Breast epithelium (tissue), 3 donors: ENCODE measurements at regions not wholly inside any gene's neighbourhood (a gene's known extent, or its start where the extent isn't known, plus 50 kb on each side); places are given as distances from the start of the nearest gene placed in this dataset.

Experiments used
- CTCF ChIP-seq, 3 donors: fragments of 450-650 bp; IDR thresholded peaks; one replicate each; pipeline ENCODE4 v1.5.1; 2016 to 2017; ENCODE audit warnings: antibody characterized with exemption in 3 of 3, mild to moderate bottlenecking in 3 of 3, moderate library complexity in 3 of 3
- POLR2A ChIP-seq: fragments of 450-650 bp; IDR thresholded peaks from one replicate; pipeline ENCODE4 v1.6.1; 2016; ENCODE audit warnings: antibody characterized with exemption, mild to moderate bottlenecking, moderate library complexity

DNA sequence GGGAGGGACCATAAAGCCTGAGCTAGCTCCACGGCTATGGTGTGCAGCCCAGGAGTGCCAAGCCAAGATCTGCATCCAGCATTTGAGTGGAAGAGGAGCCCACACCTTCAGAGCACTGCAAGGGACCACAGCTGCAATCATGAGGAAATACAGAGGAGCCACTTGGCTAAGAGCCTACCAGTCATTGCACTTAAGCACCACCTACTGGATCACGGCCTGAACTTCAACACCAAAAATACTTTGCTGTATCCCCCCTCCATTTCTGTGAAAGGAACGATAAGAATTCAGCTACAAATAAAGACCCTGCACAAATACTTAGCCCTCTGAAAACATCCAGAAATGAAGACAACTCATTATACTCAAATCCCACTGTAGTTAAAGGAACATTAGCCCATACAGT, 545.3 kb downstream of the TSN start:
- TF ChIP-seq CTCF (IDR thresholded peaks at IDR 0.05): no peak
- no peak for TF ChIP-seq POLR2A
